ENCODE measurements at regions not wholly inside any gene's neighbourhood (a gene's known extent, or its start where the extent isn't known, plus 50 kb on each side); places are given as distances from the start of the nearest gene placed in this dataset.

- Histone ChIP-seq H3K27ac (ENCODE audit: insufficient read depth, low read length) (no peak overlapping the region), H4K8ac (ENCODE audit: low read depth in 2 of 2, low read length in 2 of 2) (no peak overlapping the region), H2BK5ac (ENCODE audit: low read depth, low read length, poor library complexity, severe bottlenecking) (no peak overlapping the region), H3K14ac (replicated peaks; ENCODE audit: low read depth, low read length) (no peak overlapping the region), H3K9me3 (ENCODE audit: control insufficient read depth, insufficient read depth, low read length) (peaks cover 6% of the 10 kb centered on the region), H3K4ac (ENCODE audit: low read depth, low read length) (no peak overlapping the region), H2AK9ac (replicated peaks; ENCODE audit: low read depth, low read length, poor library complexity) (no peak overlapping the region), H3K4me2 (ENCODE audit: low read depth, low read length) (no peak overlapping the region), H4K91ac (ENCODE audit: insufficient read depth, low read depth, low read length) (no peak overlapping the region), H2BK120ac (ENCODE audit: low read depth, low read length) (no peak overlapping the region), H3K4me1 (ENCODE audit: control insufficient read depth, insufficient read depth, low read length) (no peaks in the 10 kb centered on the region), H3K36me3 (ENCODE audit: control insufficient read depth, insufficient read depth, low read length) (no peaks in the 10 kb centered on the region), H3K9ac (ENCODE audit: low read depth, low read length) (no peak overlapping the region), H3K27me3 (ENCODE audit: control insufficient read depth, insufficient read depth, low read length) (no peaks in the 10 kb centered on the region), H3K4me3 (ENCODE audit: insufficient read depth, low read depth, low read length) (no peak overlapping the region), H2BK20ac (ENCODE audit: low read depth, low read length) (no peak overlapping the region), H3K18ac (ENCODE audit: low read depth, low read length) (no peak overlapping the region), H2AFZ (replicated peaks; ENCODE audit: low read length, poor library complexity) (no peak overlapping the region), H3K23ac (ENCODE audit: low read depth, low read length) (no peak overlapping the region), H4K5ac (ENCODE audit: low read depth, low read length) (no peak overlapping the region), H3K56ac (ENCODE audit: extremely low read depth, insufficient read depth, low read length) (no peak overlapping the region), H4K20me1 (ENCODE audit: insufficient read depth, low read length) (no peaks in the 10 kb centered on the region), H3K79me1 (ENCODE audit: low read depth in 1 of 2, low read length in 2 of 2) (no peaks in the 10 kb centered on the region), H2BK15ac (ENCODE audit: low read depth, low read length) (no peak overlapping the region), H3K9me1 (ENCODE audit: insufficient read depth, low read length) (no peaks in the 10 kb centered on the region), H2AK5ac (ENCODE audit: low read depth, low read length) (no peak overlapping the region)
- intact Hi-C loops (cut with micrococcal nuclease): no loop called here
- CTCF ChIA-PET: no interaction called here
- WGBS, 2 experiments (ENCODE audit: extremely low coverage in 2 of 2, insufficient read length in 1 of 2): no CpG with 5 or more reads among the region's 4 CpGs
- TF ChIP-seq POLR2A (IDR thresholded peaks at IDR 0.05; ENCODE audit: low read depth, low read length) (no peak), CTCF (conservative IDR thresholded peaks at IDR 0.05; ENCODE audit: low read depth, low read length) (no peak), MXI1 (IDR thresholded peaks at IDR 0.05; ENCODE audit: borderline replicate concordance, low read depth, low read length) (no peak), FOS (IDR thresholded peaks at IDR 0.05; ENCODE audit: low read depth, low read length) (no peak), RCOR1 (IDR thresholded peaks at IDR 0.05; ENCODE audit: insufficient replicate concordance, low read length) (no peak), RAD21 (IDR thresholded peaks at IDR 0.05; ENCODE audit: low read length) (no peak), CEBPB (IDR thresholded peaks at IDR 0.05; ENCODE audit: low read depth, low read length) (no peak), MAFK (IDR thresholded peaks at IDR 0.05; ENCODE audit: low read depth, low read length) (no peak), USF2 (IDR thresholded peaks at IDR 0.05; ENCODE audit: low read depth, low read length) (no peak), ELK1 (IDR thresholded peaks at IDR 0.05; ENCODE audit: borderline replicate concordance, low read depth, low read length) (no peak), BHLHE40 (IDR thresholded peaks at IDR 0.05; ENCODE audit: low read depth, low read length) (no peak)
- dilution Hi-C loops (cut with HindIII; ENCODE audit: low sequenced_read_pairs, unreplicated experiment): no loop called here
- no TSS peak for BruUV-seq (replicated peaks)
- in situ Hi-C loops (cut with MboI; ENCODE audit: low sequenced_read_pairs): no loop called here
- DNase-seq (no peak), ATAC-seq (ENCODE audit: low read depth) (no peak)
- POLR2A ChIA-PET (ENCODE audit: unreplicated experiment): no interaction called here
Observed at GRCh38 chr2:125274718-125275117, 1249.6 kb downstream of the CNTNAP5 start.

Data from IMR-90 (cell line).